GM11168 (cell line): ENCODE measurements at regions not wholly inside any gene's neighbourhood (a gene's known extent, or its start where the extent isn't known, plus 50 kb on each side); places are given as distances from the start of the nearest gene placed in this dataset.

Experiments
- in situ Hi-C: fragments of 300-500 bp; cut with MboI; formaldehyde crosslinking; loops from one replicate; pipeline ENCODE4 v1.12.0; 2022; ENCODE audit warnings: low sequenced_read_pairs; ENCODE audit not compliant: unreplicated experiment

- in situ Hi-C loops, result no loop called here
These were observed 115.1 kb upstream of the TOP1 start for GRCh38 chr20:40913224-40914185.

- in situ Hi-C loops, result no loop called here
These were observed 112.9 kb upstream of the TOP1 start for GRCh38 chr20:40915756-40916155.

GRCh38 chr20:40916276-40916675 lies 112.3 kb upstream of the TOP1 start:
- in situ Hi-C loops, result no loop called here

- in situ Hi-C loops, result no loop called here
These were observed 108.3 kb upstream of the TOP1 start for GRCh38 chr20:40920291-40920690.

- in situ Hi-C loops, result no loop called here
These were observed 105.8 kb upstream of the TOP1 start for GRCh38 chr20:40922865-40923264.

GRCh38 chr20:40925829-40926510 lies 102.7 kb upstream of the TOP1 start:
- in situ Hi-C loops, result loop anchor here (25.0 kb wide), 1 partner anchor 189 kb away; no protein-coding TSS in a partner anchor

- in situ Hi-C loops, result loop anchor here (25.0 kb wide), 1 partner anchor 190 kb away; no protein-coding TSS in a partner anchor
These were observed 101.7 kb upstream of the TOP1 start for GRCh38 chr20:40926928-40927327.

- in situ Hi-C loops, result loop anchor here (25.0 kb wide), 1 partner anchor 193 kb away; no protein-coding TSS in a partner anchor
These were observed 98.1 kb upstream of the TOP1 start for GRCh38 chr20:40930561-40930960.

- in situ Hi-C loops, result loop anchor here (25.0 kb wide), 1 partner anchor 194 kb away; no protein-coding TSS in a partner anchor
These were observed 97.1 kb upstream of the TOP1 start for GRCh38 chr20:40931410-40932044.

- in situ Hi-C loops, result loop anchor here (25.0 kb wide), 1 partner anchor 195 kb away; no protein-coding TSS in a partner anchor
These were observed 96.2 kb upstream of the TOP1 start for GRCh38 chr20:40932436-40932835.

- in situ Hi-C loops, result loop anchor here (25.0 kb wide), 1 partner anchor 196 kb away; no protein-coding TSS in a partner anchor
These were observed 94.9 kb upstream of the TOP1 start for GRCh38 chr20:40933758-40934157.

GRCh38 chr20:40938020-40938419 lies 90.6 kb upstream of the TOP1 start:
- in situ Hi-C loops, result loop anchor here (25.0 kb wide), 1 partner anchor 201 kb away; no protein-coding TSS in a partner anchor

- in situ Hi-C loops, result loop anchor here (5.0 to 25.0 kb wide), 2 partner anchors 37 to 202 kb away; no protein-coding TSS in a partner anchor
These were observed 89.0 kb upstream of the TOP1 start for GRCh38 chr20:40939667-40940066.

GRCh38 chr20:40941133-40941610 lies 87.5 kb upstream of the TOP1 start:
- in situ Hi-C loops, result loop anchor here (5.0 to 25.0 kb wide), 2 partner anchors 39 to 204 kb away; no protein-coding TSS in a partner anchor

- in situ Hi-C loops, result loop anchor here (5.0 to 25.0 kb wide), 2 partner anchors 40 to 205 kb away; no protein-coding TSS in a partner anchor
These were observed 86.6 kb upstream of the TOP1 start for GRCh38 chr20:40942006-40942405.

GRCh38 chr20:40942775-40943174 lies 85.8 kb upstream of the TOP1 start:
- in situ Hi-C loops, result loop anchor here (5.0 to 25.0 kb wide), 2 partner anchors 40 to 205 kb away; no protein-coding TSS in a partner anchor

GRCh38 chr20:40943591-40943990 lies 85.0 kb upstream of the TOP1 start:
- in situ Hi-C loops, result loop anchor here (5.0 to 25.0 kb wide), 2 partner anchors 41 to 206 kb away; no protein-coding TSS in a partner anchor

GRCh38 chr20:40945189-40945588 lies 83.4 kb upstream of the TOP1 start:
- in situ Hi-C loops, result loop anchor here (25.0 kb wide), 1 partner anchor 208 kb away; no protein-coding TSS in a partner anchor

- in situ Hi-C loops, result loop anchor here (25.0 kb wide), 1 partner anchor 209 kb away; no protein-coding TSS in a partner anchor
These were observed 82.7 kb upstream of the TOP1 start for GRCh38 chr20:40945754-40946450.
